K562 (cell line): ENCODE measurements at regions not wholly inside any gene's neighbourhood (a gene's known extent, or its start where the extent isn't known, plus 50 kb on each side); places are given as distances from the start of the nearest gene placed in this dataset.

Experiments
- ATAC-seq: fragments of 200-7000 bp; cut with Tn5 transposase; 3 replicates; pipeline ENCODE4 v1.9.1; 2020; ENCODE audit warnings: moderate library complexity
- BruUV-seq: library from RNA; stranded (reverse); fragments of 400-500 nt; replicated peaks from 2 replicates; lab custom pipeline; 2021; lab: Mats Ljungman, UMichigan
- CTCF ChIA-PET: fragments of 300-600 bp; formaldehyde crosslinking; extraction: SDS; loops from one replicate; lab custom pipeline; 2021; ENCODE audit warnings: low intra/inter-chr PET ratio; lab: Yijun Ruan, JAX
- POLR2A ChIA-PET: fragments of 300-600, 350-650 bp; sonication (Branson Sonifier 250); formaldehyde crosslinking; extraction: SDS; loops from one replicate; lab custom pipeline; 2021; ENCODE audit warnings: antibody characterized with exemption, inconsistent platforms; lab: Yijun Ruan, JAX
- DNase-seq, 4 experiments: peaks; one replicate each; pipeline versions ENCODE4 v3.0.0 to v3.0.0-alpha.2; 2011 to 2018; ENCODE audit warnings: low spot score in 3 of 4, mixed read lengths in 3 of 4; ENCODE audit errors: extremely low read depth in 1 of 4
- FAIRE-seq: peaks from 2 replicates; lab custom pipeline; 2011; peaks lifted over from hg19 to GRCh38; lab: Jason Lieb, UNC
- H2AFZ ChIP-seq: 2 replicates; pipeline ENCODE4 v1.6.0; 2011; ENCODE audit warnings: low read depth, low read length, control low read depth, inconsistent platforms
- H3K27ac ChIP-seq: fragments of 200-600 bp; 3 replicates; pipeline ENCODE4 v1.8.0; 2011; ENCODE audit warnings: low read depth, mild to moderate bottlenecking, control low read depth, inconsistent platforms, low read length, moderate library complexity, mixed read lengths; ENCODE audit errors: extremely low read depth
- H3K27me3 ChIP-seq, 2 experiments: fragments of 300-600 bp in 1 of 2; 2 replicates in 1 of 2; 3 replicates in 1 of 2; pipeline versions ENCODE4 v1.6.0 to v1.8.0; 2011; ENCODE audit warnings: inconsistent platforms in 2 of 2, low read length in 2 of 2, mild to moderate bottlenecking in 1 of 2, mixed read lengths in 1 of 2, moderate library complexity in 1 of 2; ENCODE audit not compliant: control insufficient read depth in 2 of 2, insufficient read depth in 2 of 2
- H3K36me3 ChIP-seq: fragments of 300-600 bp; 3 replicates; pipeline ENCODE4 v1.8.0; 2011; ENCODE audit warnings: mild to moderate bottlenecking, low read length, inconsistent platforms; ENCODE audit not compliant: control insufficient read depth, insufficient read depth
- H3K4me1 ChIP-seq, 2 experiments: fragments of 200-600 bp in 1 of 2; replicated peaks in 1 of 2; 2 replicates in 1 of 2; 3 replicates in 1 of 2; pipeline versions ENCODE4 v1.5.1 to v1.8.0; 2011; ENCODE audit warnings: inconsistent platforms in 2 of 2, low read length in 2 of 2, mild to moderate bottlenecking in 1 of 2, mixed read lengths in 1 of 2, moderate library complexity in 1 of 2; ENCODE audit not compliant: control insufficient read depth in 2 of 2, insufficient read depth in 2 of 2
- H3K4me2 ChIP-seq: 2 replicates; pipeline ENCODE4 v1.6.1; 2011; ENCODE audit warnings: low read length, control low read depth, inconsistent platforms, mixed read lengths; ENCODE audit not compliant: insufficient read depth
- H3K4me3 ChIP-seq: fragments of 200-600 bp; sonication (generic), shearing (Covaris generic); 2 replicates; pipeline ENCODE4 v1.5.1; 2016; ENCODE audit warnings: control low read depth, inconsistent platforms
- H3K79me2 ChIP-seq: fragments of 200-600 bp; 3 replicates; pipeline ENCODE4 v1.8.0; 2011; ENCODE audit warnings: low read length, inconsistent platforms; ENCODE audit not compliant: control insufficient read depth, insufficient read depth
- H3K9ac ChIP-seq, 2 experiments: 2 replicates each; pipeline versions ENCODE4 v1.6.0 to v1.6.1; 2011; ENCODE audit warnings: low read depth in 2 of 2, low read length in 2 of 2, control low read depth in 1 of 2, inconsistent platforms in 1 of 2, mild to moderate bottlenecking in 1 of 2, mixed read lengths in 1 of 2; ENCODE audit not compliant: insufficient read depth in 1 of 2
- H3K9me1 ChIP-seq: one replicate; pipeline ENCODE4 v1.6.0; 2011; ENCODE audit warnings: inconsistent platforms, mild to moderate bottlenecking, low read length, moderate library complexity; ENCODE audit not compliant: control insufficient read depth, insufficient read depth
- H3K9me3 ChIP-seq: replicated peaks from 2 replicates; pipeline ENCODE4 v1.5.1; 2011; ENCODE audit warnings: low read depth, low read length, inconsistent platforms; ENCODE audit not compliant: control insufficient read depth, insufficient read depth
- H4K20me1 ChIP-seq: replicated peaks from 2 replicates; pipeline ENCODE4 v1.6.1; 2011; ENCODE audit warnings: low read length, inconsistent platforms, mixed read lengths; ENCODE audit not compliant: control insufficient read depth, insufficient read depth
- CHAMP1 ChIP-seq: fragments of 450-650 bp; IDR thresholded peaks from 2 replicates; pipeline ENCODE4 v1.6.1; 2016; ENCODE audit warnings: mild to moderate bottlenecking
- MCM2 ChIP-seq: fragments of 450-650 bp; IDR thresholded peaks from 2 replicates; pipeline ENCODE4 v1.6.1; 2017; ENCODE audit warnings: low read depth, mild to moderate bottlenecking
- MEF2A ChIP-seq: IDR thresholded peaks from 2 replicates; pipeline ENCODE4 v1.6.1; 2011; ENCODE audit warnings: low read depth, mild to moderate bottlenecking, low read length, moderate library complexity; ENCODE audit not compliant: control insufficient read depth
- POLR3A ChIP-seq: IDR thresholded peaks from 2 replicates; pipeline ENCODE4 v1.6.1; 2011; ENCODE audit warnings: borderline replicate concordance, mild to moderate bottlenecking, moderate library complexity; ENCODE audit not compliant: insufficient read length, insufficient read depth; ENCODE audit errors: extremely low read depth
- ZBTB40 ChIP-seq, 2 experiments: fragments of 450-650 bp in 1 of 2; sonication (generic) in 1 of 2; formaldehyde crosslinking in 1 of 2; IDR thresholded peaks; 2 replicates each; pipeline versions ENCODE4 v1.7.1 to v1.9.0; 2016 to 2022; ENCODE audit warnings: inconsistent platforms in 1 of 2, mild to moderate bottlenecking in 1 of 2, missing genetic modification reagents in 1 of 2
- ZNF280A ChIP-seq: fragments of 450-650 bp; IDR thresholded peaks from 2 replicates; pipeline ENCODE4 v1.6.1; 2018; ENCODE audit warnings: mild to moderate bottlenecking, low read depth; ENCODE audit not compliant: partially characterized antibody
- ZNF589 ChIP-seq: fragments of 200-800 bp; sonication (Bioruptor generic); IDR thresholded peaks from 2 replicates; pipeline ENCODE4 v1.6.1; 2016; ENCODE audit warnings: low read depth, missing genetic modification characterization, missing compliant biosample characterization
- WGBS: fragments of 100-300 bp; shearing (Covaris generic); methylation state at CpG from one replicate; pipeline ENCODE4 v1.1.6; 2016; ENCODE audit warnings: low coverage, mixed read lengths; ENCODE audit not compliant: insufficient coverage; ENCODE audit errors: missing lambda C conversion rate; 5-methylcytosine and 5-hydroxymethylcytosine counted together
- in situ Hi-C: fragments of 300-500 bp; cut with MboI; formaldehyde crosslinking; loops from 4 replicates; pipeline ENCODE4 v1.15.0; 2018; ENCODE audit warnings: inconsistent platforms, mixed read lengths
- intact Hi-C: fragments of 100-400 bp; cut with micrococcal nuclease; formaldehyde crosslinking; loops from 2 replicates; pipeline ENCODE4 v1.14.2; 2022

- no peaks in the 10 kb centered on the region for H3K36me3 ChIP-seq
- no peaks in the 10 kb centered on the region for H3K4me1 ChIP-seq
- DNase-seq (no peak), ATAC-seq (no peak), FAIRE-seq (no peak)
- in situ Hi-C loops: no loop called here
- H4K20me1 ChIP-seq: no peaks in the 10 kb centered on the region
- H3K9me1 ChIP-seq: no peaks in the 10 kb centered on the region
- WGBS: 1% methylated on average over 4 of the region's 4 CpGs
- BruUV-seq: no TSS peak
- intact Hi-C loops: no loop called here
- no peak overlapping the region for H3K9ac ChIP-seq
- H3K4me2 ChIP-seq: no peak overlapping the region
- H3K79me2 ChIP-seq: no peaks in the 10 kb centered on the region
- H2AFZ ChIP-seq: no peak overlapping the region
- ChIA-PET POLR2A (no interaction called here), CTCF (no interaction called here)
- no peak overlapping the region for H3K4me3 ChIP-seq
- H3K27me3 ChIP-seq: no peaks in the 10 kb centered on the region
- no peak overlapping the region for H3K27ac ChIP-seq
- H3K9me3 ChIP-seq: no peaks in the 10 kb centered on the region
- TF ChIP-seq CHAMP1 (no peak), ZNF280A (no peak), ZBTB40 (IDR thresholded peaks at IDR 0.05) (no peak), ZBTB40 (CRISPR knock-in tag; IDR thresholded peaks at IDR 0.05) (no peak), MEF2A (no peak), MCM2 (no peak), POLR3A (no peak), ZNF589 (CRISPR knock-in tag) (no peak)
Observed at GRCh38 chr6:50198245-50198644, 148.5 kb upstream of the DEFB112 start.
